ENCODE measurements at regions not wholly inside any gene's neighbourhood (a gene's known extent, or its start where the extent isn't known, plus 50 kb on each side); places are given as distances from the start of the nearest gene placed in this dataset.

DNA sequence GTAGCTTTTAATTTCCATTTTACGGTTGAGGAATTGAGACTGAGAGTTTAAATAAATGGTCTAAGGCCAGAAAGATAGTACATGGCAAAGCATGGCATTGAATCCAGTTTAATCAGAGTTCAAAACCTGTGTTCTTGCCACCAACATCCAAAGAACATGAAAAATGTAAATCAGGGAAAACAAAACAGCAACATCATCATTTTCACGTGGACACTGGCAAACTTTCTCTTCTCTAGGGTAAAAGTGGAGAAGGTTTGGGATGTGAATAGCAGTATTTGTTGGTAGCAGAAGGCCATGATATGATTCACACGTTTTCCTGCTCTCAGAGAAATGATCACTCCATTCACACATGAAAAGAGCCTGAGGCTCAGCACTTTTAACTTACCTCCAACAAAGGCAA lies 357.7 kb downstream of the UQCRFS1 start:
- no peak for DNase-seq

- no peak for DNase-seq
Observed at GRCh38 chr19:28847468-28847867, 365.5 kb downstream of the UQCRFS1 start.

GRCh38 chr19:28846094-28846812 lies 366.7 kb downstream of the UQCRFS1 start:
- DNase-seq: no peak

- DNase-seq: no peak
Observed at GRCh38 chr19:28843761-28844492, 369.0 kb downstream of the UQCRFS1 start.

GRCh38 chr19:28841531-28841930 lies 371.4 kb downstream of the UQCRFS1 start:
- no peak for DNase-seq

GRCh38 chr19:28840891-28841290 lies 372.1 kb downstream of the UQCRFS1 start:
- DNase-seq: no peak

DNA sequence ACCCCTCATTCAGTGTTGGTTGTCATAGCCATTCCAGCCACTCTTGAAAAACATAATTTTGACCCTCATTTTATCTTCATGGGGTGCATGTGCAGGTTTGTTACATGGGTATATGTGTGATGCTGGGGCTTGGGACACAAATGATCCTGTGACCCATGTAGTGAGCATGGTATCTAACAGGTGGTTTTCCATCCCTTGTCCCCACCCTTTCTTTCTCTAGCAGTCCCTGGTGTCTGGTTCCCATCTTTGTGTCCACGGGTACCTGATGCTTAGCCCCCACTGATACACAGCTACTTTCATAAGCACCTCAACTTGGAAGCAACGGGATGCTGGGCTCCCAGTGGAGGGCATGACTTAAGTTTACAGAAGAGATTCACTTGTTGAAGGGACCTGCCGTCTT lies 373.5 kb downstream of the UQCRFS1 start:
- DNase-seq: no peak

DNA sequence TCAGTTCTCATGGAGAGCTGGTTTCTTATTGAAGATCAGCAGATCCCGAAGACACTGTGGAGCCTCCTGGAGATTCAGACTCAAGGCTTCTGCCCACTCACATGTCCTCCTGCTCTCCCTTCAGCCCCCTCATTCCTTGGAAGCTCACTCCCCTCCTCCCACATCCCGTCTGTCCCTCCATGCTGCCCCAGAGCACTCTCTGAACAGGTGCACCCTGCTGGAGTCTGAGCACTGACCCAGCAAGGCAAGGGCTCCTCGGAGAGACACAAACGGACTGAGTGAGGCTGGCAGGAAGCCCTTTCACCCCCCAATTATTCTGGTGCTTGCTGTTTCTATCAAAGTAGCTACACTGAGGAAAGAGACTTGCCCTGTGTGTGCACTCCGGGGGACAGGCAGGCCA lies 374.0 kb downstream of the UQCRFS1 start:
- DNase-seq: no peak

GRCh38 chr19:28836421-28836820 lies 376.5 kb downstream of the UQCRFS1 start:
- DNase-seq: peak in 2 of 56 donors; percentile 1 to 3

GRCh38 chr19:28834996-28835395 lies 378.0 kb downstream of the UQCRFS1 start:
- DNase-seq: no peak

DNA sequence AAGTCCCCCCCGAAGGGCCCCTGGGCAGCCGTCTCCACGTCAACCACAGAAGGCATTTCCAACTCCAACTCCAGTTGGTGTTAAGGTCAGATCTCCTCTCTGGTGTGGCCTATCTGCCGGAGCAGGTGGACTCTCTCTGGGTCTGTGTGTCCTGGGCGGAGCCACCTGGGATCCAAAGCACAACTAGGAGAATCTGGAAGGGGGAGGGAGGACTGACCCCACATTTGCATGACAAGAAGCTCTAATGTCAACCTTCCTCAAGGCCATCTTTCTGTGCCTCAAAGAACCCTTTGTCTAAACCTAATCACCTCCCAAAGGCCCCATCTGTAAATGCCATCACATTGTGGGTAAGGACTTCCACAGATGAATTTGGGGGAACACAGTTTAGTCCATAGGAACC lies 381.5 kb downstream of the UQCRFS1 start:
- DNase-seq: no peak

GRCh38 chr19:28829762-28830161 lies 383.2 kb downstream of the UQCRFS1 start:
- peak in 9 of 56 donors; percentile 0 to 35 (median 5) for DNase-seq

- DNase-seq: no peak
Observed at GRCh38 chr19:28829359-28829758, 383.6 kb downstream of the UQCRFS1 start.

DNA sequence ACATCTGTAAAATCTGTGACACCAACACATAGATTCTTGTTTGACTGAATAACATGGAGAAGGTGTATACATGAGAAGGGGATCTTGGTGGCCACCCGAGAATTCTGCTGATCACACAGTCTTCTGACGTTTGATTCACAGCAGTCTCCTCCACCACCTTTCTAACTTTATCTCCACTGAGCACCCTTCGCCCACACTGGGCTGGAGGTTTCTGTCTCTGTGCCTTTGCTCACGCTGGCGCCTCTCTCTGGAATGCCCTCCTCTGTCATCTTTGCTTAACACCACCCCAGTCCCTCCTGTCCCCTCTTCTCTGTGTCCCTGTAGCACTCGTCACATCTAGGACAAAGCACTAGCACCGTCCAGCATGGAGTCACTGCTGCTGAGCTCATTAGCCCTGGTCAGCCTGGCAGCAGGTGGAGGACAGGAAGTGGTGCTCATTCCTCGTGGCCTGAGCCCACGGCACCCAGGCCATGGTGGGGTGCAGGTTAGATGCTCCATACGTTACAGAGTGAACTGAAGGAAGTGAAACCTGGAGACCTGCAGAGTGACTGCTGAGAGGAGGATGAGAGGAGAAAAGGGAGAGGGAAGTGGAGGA lies 384.6 kb downstream of the UQCRFS1 start:
- DNase-seq: no peak

- no peak for DNase-seq
Observed at GRCh38 chr19:28827382-28827781, 385.6 kb downstream of the UQCRFS1 start.

DNA sequence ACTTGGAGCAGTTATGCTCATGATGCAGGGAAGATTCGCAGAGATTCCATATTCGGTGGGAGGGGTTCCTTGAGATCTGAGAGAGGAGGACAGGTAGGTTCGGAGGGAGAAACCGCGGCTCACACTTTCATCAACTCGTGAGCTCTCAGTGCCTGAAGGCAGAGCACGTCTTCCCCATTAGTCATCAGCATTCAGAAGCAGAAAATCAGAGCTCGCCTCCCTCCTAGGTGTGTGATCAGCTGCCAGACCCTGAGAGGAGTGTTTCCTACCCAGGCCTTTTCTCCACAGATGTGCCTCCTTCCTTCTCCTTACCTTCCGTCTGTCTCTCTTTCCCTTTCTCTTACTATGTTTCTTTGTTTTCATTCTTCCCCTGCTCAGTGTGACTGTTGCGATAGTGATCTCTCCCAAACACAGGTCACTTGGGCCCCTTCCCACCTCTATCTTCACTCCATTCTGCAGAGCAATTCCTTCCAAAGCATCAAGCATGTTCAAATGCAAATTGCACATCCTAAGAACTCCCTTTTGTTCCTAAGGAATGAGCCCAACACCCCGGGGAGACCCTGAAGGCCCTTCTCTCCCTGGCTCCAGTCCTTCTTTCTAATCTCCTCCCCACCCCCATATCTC lies 389.5 kb downstream of the UQCRFS1 start:
- no peak for DNase-seq

DNA sequence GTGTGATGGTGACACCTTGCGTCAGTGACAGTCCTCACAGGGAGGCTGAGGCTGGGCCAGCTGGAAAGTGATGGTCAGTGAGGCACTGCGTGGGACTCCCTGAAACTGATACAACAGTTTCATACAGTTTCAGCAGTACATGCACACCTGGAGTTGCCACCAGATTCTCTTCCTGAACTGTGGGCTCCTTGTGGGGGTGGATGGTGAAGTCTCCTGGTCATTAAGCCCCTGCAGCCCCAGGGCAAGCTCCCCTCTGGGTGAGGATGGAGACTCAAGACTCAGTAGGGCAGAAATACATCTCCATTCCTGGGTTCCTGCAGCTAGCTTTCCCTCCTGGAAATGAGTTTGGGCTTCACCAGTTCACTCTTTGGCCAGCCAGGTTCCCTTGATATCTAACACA lies 392.7 kb downstream of the UQCRFS1 start:
- DNase-seq: no peak

DNA sequence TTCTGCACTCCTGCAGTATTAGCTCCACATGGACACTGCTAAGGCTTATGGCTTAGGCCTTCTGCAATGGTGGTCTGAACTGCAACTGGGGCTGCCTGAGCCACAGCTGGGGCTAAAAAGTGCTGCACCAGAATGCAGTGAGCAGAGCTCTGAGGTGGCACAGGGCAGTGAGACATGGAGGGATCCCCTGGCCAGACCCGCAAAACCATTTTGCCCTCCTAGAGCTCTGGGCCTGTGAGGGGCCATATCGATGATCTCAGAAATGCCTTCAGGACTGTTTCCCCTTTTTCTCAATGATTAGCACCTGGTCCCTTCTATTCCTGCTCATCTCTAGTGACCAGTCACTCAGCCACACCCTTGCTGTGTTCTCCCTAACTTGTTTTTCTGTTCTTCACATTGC lies 397.7 kb downstream of the UQCRFS1 start:
- no peak for DNase-seq

- no peak for DNase-seq
Observed at GRCh38 chr19:28794301-28794700, 418.6 kb downstream of the UQCRFS1 start.

GRCh38 chr19:28793391-28794168 lies 419.4 kb downstream of the UQCRFS1 start:
- DNase-seq: peak in 1 of 56 donors; percentile 1

- DNase-seq: no peak
Observed at GRCh38 chr19:28785971-28786370, 427.0 kb downstream of the UQCRFS1 start.

All from amygdala (tissue), 56 donors.